Naive thymus-derived CD4-positive, alpha-beta T cell (primary cell): ENCODE measurements at regions not wholly inside any gene's neighbourhood (a gene's known extent, or its start where the extent isn't known, plus 50 kb on each side); places are given as distances from the start of the nearest gene placed in this dataset.
"Not testable (repeated sequence)": the region's sequence is repeated elsewhere in the genome, so short reads cannot be mapped to it uniquely, and the experiment has no call there.

ENCODE experiments used
- ATAC-seq: fragments of 150-1000 bp; cut with Tn5 transposase; 2 replicates; pipeline ENCODE4 v1.10.0; 2021; ENCODE audit warnings: mild to moderate bottlenecking, moderate library complexity
- CTCF ChIA-PET: fragments of 350-600 bp; sonication (Branson Sonifier 250); formaldehyde crosslinking; loops from one replicate; lab custom pipeline; 2021; ENCODE audit warnings: antibody characterized with exemption; lab: Charles Lee
- POLR2A ChIA-PET: fragments of 350-600 bp; sonication (Branson Sonifier 250); formaldehyde crosslinking; loops from one replicate; lab custom pipeline; 2021; ENCODE audit warnings: antibody characterized with exemption, inconsistent platforms; lab: Charles Lee
- DNase-seq, 9 donors: peaks; one replicate each; pipeline versions ENCODE4 v3.0.0 to v3.0.0-alpha.2; 2020 to 2022; ENCODE audit warnings: mixed read lengths in 1 of 9
- H3K27ac ChIP-seq: one replicate; pipeline ENCODE4 v1.7.0; 2013; ENCODE audit warnings: mild to moderate bottlenecking, low read depth, low read length, moderate library complexity
- H3K27me3 ChIP-seq, 2 donors: one replicate each; pipeline ENCODE4 v1.7.0; 2013; ENCODE audit warnings: low read length in 2 of 2, mild to moderate bottlenecking in 2 of 2, moderate library complexity in 2 of 2; ENCODE audit not compliant: control insufficient read depth in 2 of 2, insufficient read depth in 2 of 2
- H3K36me3 ChIP-seq, 3 experiments: 1 replicate in 2 of 3; 2 replicates in 1 of 3; pipeline ENCODE4 v1.7.0; 2013; ENCODE audit warnings: low read length in 3 of 3, mild to moderate bottlenecking in 3 of 3, moderate library complexity in 1 of 3; ENCODE audit not compliant: insufficient read depth in 3 of 3, control insufficient read depth in 2 of 3
- H3K4me1 ChIP-seq, 2 donors: one replicate each; pipeline ENCODE4 v1.7.0; 2013; ENCODE audit warnings: low read length in 2 of 2, mild to moderate bottlenecking in 2 of 2, moderate library complexity in 1 of 2; ENCODE audit not compliant: control insufficient read depth in 2 of 2, insufficient read depth in 2 of 2
- H3K4me3 ChIP-seq: 2 replicates; pipeline ENCODE4 v1.7.0; 2013; ENCODE audit warnings: mild to moderate bottlenecking, low read length
- H3K9me3 ChIP-seq, 3 experiments: 1 replicate in 2 of 3; 2 replicates in 1 of 3; pipeline ENCODE4 v1.7.0; 2013; ENCODE audit warnings: low read length in 3 of 3; ENCODE audit not compliant: control insufficient read depth in 2 of 3
- H3K27ac Mint-ChIP-seq, 9 donors: one replicate each; pipeline ENCODE4 v1.8.0; 2020 to 2022; ENCODE audit warnings: mixed read lengths in 9 of 9, mild to moderate bottlenecking in 8 of 9, moderate library complexity in 5 of 9, inconsistent platforms in 2 of 9
- H3K27me3 Mint-ChIP-seq, 5 donors: one replicate each; pipeline ENCODE4 v1.8.0; 2021 to 2022; ENCODE audit warnings: mixed read lengths in 5 of 5, mild to moderate bottlenecking in 1 of 5
- H3K36me3 Mint-ChIP-seq, 5 donors: one replicate each; pipeline ENCODE4 v1.8.0; 2020 to 2022; ENCODE audit warnings: mixed read lengths in 5 of 5, mild to moderate bottlenecking in 3 of 5, inconsistent platforms in 1 of 5
- H3K4me1 Mint-ChIP-seq, 7 donors: one replicate each; pipeline ENCODE4 v1.8.0; 2020 to 2022; ENCODE audit warnings: mixed read lengths in 7 of 7, mild to moderate bottlenecking in 3 of 7, inconsistent platforms in 1 of 7
- H3K4me3 Mint-ChIP-seq, 10 donors: one replicate each; pipeline ENCODE4 v1.8.0; 2020 to 2022; ENCODE audit warnings: mild to moderate bottlenecking in 10 of 10, mixed read lengths in 10 of 10, moderate library complexity in 6 of 10, inconsistent platforms in 2 of 10
- H3K9me3 Mint-ChIP-seq, 11 donors: one replicate each; pipeline ENCODE4 v1.8.0; 2020 to 2022; ENCODE audit warnings: mixed read lengths in 11 of 11, mild to moderate bottlenecking in 4 of 11, inconsistent platforms in 1 of 11, moderate library complexity in 1 of 11
- intact Hi-C, 2 donors: fragments of 100-400 bp; cut with micrococcal nuclease; formaldehyde crosslinking; loops; one replicate each; pipeline ENCODE4 v1.15.1; 2023

GRCh38 chr10:115028419-115028818 lies 64.7 kb upstream of the ATRNL1 start:
- no peak for DNase-seq
- Histone ChIP-seq H3K36me3 (no peaks in the 10 kb centered on the region), H3K9me3 (no peaks in the 10 kb centered on the region), H3K27ac (no peak overlapping the region), H3K4me3 (no peak overlapping the region), H3K4me1 (no peaks in the 10 kb centered on the region), H3K27me3 (no peaks in the 10 kb centered on the region)
- Mint-ChIP-seq H3K4me1 (no peaks in the 10 kb centered on the region), H3K27ac (no peak overlapping the region), H3K9me3 (no peaks in the 10 kb centered on the region), H3K27me3 (peaks cover 6 to 18% (median 15%) of the 10 kb centered on the region in 5 donors), H3K36me3 (no peaks in the 10 kb centered on the region), H3K4me3 (no peak overlapping the region)
- CTCF ChIA-PET, result no interaction called here
- POLR2A ChIA-PET, result no interaction called here
- intact Hi-C loops, result no loop called here
- no peak for ATAC-seq

- H3K4me3 Mint-ChIP-seq, result no peak overlapping the region
- H3K27me3 Mint-ChIP-seq, result peaks cover 0 to 10% (median 8%) of the 10 kb centered on the region in 5 donors
- H3K9me3 ChIP-seq, result no peaks in the 10 kb centered on the region
- intact Hi-C loops, result no loop called here
- ATAC-seq (no peak), DNase-seq (no peak)
- no peaks in the 10 kb centered on the region for H3K4me1 ChIP-seq
- CTCF ChIA-PET, result no interaction called here
- no peaks in the 10 kb centered on the region for H3K36me3 Mint-ChIP-seq
- no peak overlapping the region for H3K27ac Mint-ChIP-seq
- no peaks in the 10 kb centered on the region for H3K27me3 ChIP-seq
- H3K36me3 ChIP-seq, result no peaks in the 10 kb centered on the region
- H3K4me1 Mint-ChIP-seq, result no peaks in the 10 kb centered on the region
- POLR2A ChIA-PET, result no interaction called here
- H3K27ac ChIP-seq, result no peak overlapping the region
- no peak overlapping the region for H3K4me3 ChIP-seq
- H3K9me3 Mint-ChIP-seq, result no peaks in the 10 kb centered on the region
These were observed 63.5 kb upstream of the ATRNL1 start for GRCh38 chr10:115029452-115030375.

GRCh38 chr10:115030483-115031200 lies 62.5 kb upstream of the ATRNL1 start:
- Mint-ChIP-seq H3K36me3 (no peaks in the 10 kb centered on the region), H3K9me3 (no peaks in the 10 kb centered on the region), H3K4me3 (no peak overlapping the region), H3K4me1 (no peaks in the 10 kb centered on the region), H3K27me3 (peaks cover 3 to 10% (median 8%) of the 10 kb centered on the region in 5 donors), H3K27ac (no peak overlapping the region)
- Histone ChIP-seq H3K27ac (no peak overlapping the region), H3K4me1 (no peaks in the 10 kb centered on the region), H3K36me3 (no peaks in the 10 kb centered on the region), H3K27me3 (no peaks in the 10 kb centered on the region), H3K9me3 (no peaks in the 10 kb centered on the region), H3K4me3 (no peak overlapping the region)
- ChIA-PET CTCF (interaction anchor here (0.6 kb wide), 1 partner anchor 11 kb away, joined by 3 read pairs; no protein-coding TSS in a partner anchor), POLR2A (no interaction called here)
- DNase-seq, result no peak
- no peak for ATAC-seq
- intact Hi-C loops, result no loop called here

GRCh38 chr10:115033898-115034297 lies 59.3 kb upstream of the ATRNL1 start:
- no peak overlapping the region for H3K27ac ChIP-seq
- Mint-ChIP-seq H3K4me1 (no peaks in the 10 kb centered on the region), H3K9me3 (peaks cover 0 to 5% (median 0%) of the 10 kb centered on the region in 11 donors), H3K27ac (no peak overlapping the region), H3K36me3 (peaks cover 0 to 7% (median 0%) of the 10 kb centered on the region in 5 donors), H3K27me3 (peaks cover 9 to 29% (median 26%) of the 10 kb centered on the region in 5 donors), H3K4me3 (no peak overlapping the region)
- ATAC-seq (no peak), DNase-seq (no peak)
- H3K9me3 ChIP-seq, result no peaks in the 10 kb centered on the region
- no peaks in the 10 kb centered on the region for H3K27me3 ChIP-seq
- intact Hi-C loops, result no loop called here
- ChIA-PET POLR2A (no interaction called here), CTCF (no interaction called here)
- no peak overlapping the region for H3K4me3 ChIP-seq
- H3K36me3 ChIP-seq, result no peaks in the 10 kb centered on the region
- H3K4me1 ChIP-seq, result no peaks in the 10 kb centered on the region

GRCh38 chr10:115039781-115040180 lies 53.4 kb upstream of the ATRNL1 start:
- H3K4me1 Mint-ChIP-seq, H3K4me1 ChIP-seq, DNase-seq, H3K4me3 ChIP-seq, ATAC-seq, H3K36me3 Mint-ChIP-seq, H3K36me3 ChIP-seq, H3K9me3 Mint-ChIP-seq, H3K4me3 Mint-ChIP-seq, H3K27me3 ChIP-seq, H3K27ac Mint-ChIP-seq, POLR2A ChIA-PET, intact Hi-C loops, CTCF ChIA-PET, H3K9me3 ChIP-seq, H3K27ac ChIP-seq: not testable (repeated sequence)
- H3K27me3 Mint-ChIP-seq, result peaks cover 5 to 41% (median 22%) of the 10 kb centered on the region in 5 donors
